PC-3 (cell line): ENCODE measurements at regions not wholly inside any gene's neighbourhood (a gene's known extent, or its start where the extent isn't known, plus 50 kb on each side); places are given as distances from the start of the nearest gene placed in this dataset.

Experiments used
- ATAC-seq: fragments of 200-7000 bp; cut with Tn5 transposase; 2 replicates; pipeline ENCODE4 v1.9.1; 2020; ENCODE audit warnings: mild to moderate bottlenecking, moderate library complexity
- BruUV-seq: library from RNA; stranded (reverse); fragments of 400-500 nt; replicated peaks from 2 replicates; lab custom pipeline; 2021; lab: Mats Ljungman, UMichigan
- CTCF ChIA-PET: fragments of 300-600 bp; sonication (Branson Sonifier 250); formaldehyde crosslinking; loops from one replicate; lab custom pipeline; 2022; ENCODE audit warnings: antibody characterized with exemption; lab: Charles Lee
- POLR2A ChIA-PET: fragments of 300-600 bp; sonication (Branson Sonifier 250); formaldehyde crosslinking; loops from one replicate; lab custom pipeline; 2022; ENCODE audit warnings: antibody characterized with exemption; ENCODE audit not compliant: unreplicated experiment; lab: Charles Lee
- DNase-seq: peaks from one replicate; pipeline ENCODE4 v3.0.0-alpha.2; 2015
- H2AFZ ChIP-seq: fragments of 300-600 bp; sonication (generic); 2 replicates; pipeline ENCODE4 v1.6.0; 2016; ENCODE audit warnings: antibody characterized with exemption, low read length
- H3F3A ChIP-seq: fragments of 300-600 bp; sonication (generic); one replicate; pipeline ENCODE4 v1.6.0; 2017; ENCODE audit warnings: antibody characterized with exemption, low read length, control low read depth, mild to moderate bottlenecking; ENCODE audit not compliant: unreplicated experiment
- H3K27ac ChIP-seq: fragments of 300-600 bp; sonication (generic); 2 replicates; pipeline ENCODE4 v1.5.1; 2016; ENCODE audit warnings: mild to moderate bottlenecking, low read length
- H3K27me3 ChIP-seq: fragments of 300-600 bp; sonication (generic); 2 replicates; pipeline ENCODE4 v1.6.1; 2016; ENCODE audit warnings: low read length, mixed read lengths
- H3K36me3 ChIP-seq: fragments of 300-600 bp; sonication (generic); 2 replicates; pipeline ENCODE4 v1.6.1; 2016; ENCODE audit warnings: low read depth, mixed run types, low read length, mixed read lengths
- H3K4me1 ChIP-seq: fragments of 300-600 bp; sonication (generic); 2 replicates; pipeline ENCODE4 v1.5.1; 2016; ENCODE audit warnings: low read length; ENCODE audit not compliant: insufficient read depth
- H3K4me2 ChIP-seq: fragments of 300-600 bp; sonication (generic); 2 replicates; pipeline ENCODE4 v1.6.0; 2016; ENCODE audit warnings: low read length
- H3K4me3 ChIP-seq: fragments of 300-600 bp; sonication (generic); 2 replicates; pipeline ENCODE4 v1.5.1; 2016; ENCODE audit warnings: mild to moderate bottlenecking, low read length, mixed read lengths
- H3K79me2 ChIP-seq: fragments of 300-600 bp; sonication (generic); 2 replicates; pipeline ENCODE4 v1.6.1; 2017; ENCODE audit warnings: low read length, mixed read lengths
- H3K9ac ChIP-seq: fragments of 300-600 bp; sonication (generic); 2 replicates; pipeline ENCODE4 v1.6.0; 2016; ENCODE audit warnings: mild to moderate bottlenecking, low read length
- H3K9me2 ChIP-seq: fragments of 300-600 bp; sonication (generic); replicated peaks from 2 replicates; pipeline ENCODE4 v1.6.1; 2016; ENCODE audit warnings: mixed run types, low read length, mixed read lengths
- H3K9me3 ChIP-seq: fragments of 300-600 bp; sonication (generic); 2 replicates; pipeline ENCODE4 v1.6.1; 2016; ENCODE audit warnings: low read length, mixed read lengths
- H4K20me1 ChIP-seq: fragments of 300-600 bp; sonication (generic); 2 replicates; pipeline ENCODE4 v1.6.1; 2016; ENCODE audit warnings: low read length, mixed read lengths
- CTCF ChIP-seq: fragments of 300-600 bp; sonication (generic); conservative IDR thresholded peaks from 2 replicates; pipeline ENCODE4 v1.5.1; 2017; ENCODE audit warnings: antibody characterized with exemption, low read depth, mild to moderate bottlenecking, low read length
- EZH2 ChIP-seq: fragments of 300-600 bp; sonication (generic); IDR thresholded peaks from one replicate; pipeline ENCODE4 v1.6.1; 2017; ENCODE audit warnings: antibody characterized with exemption, mild to moderate bottlenecking, low read length; ENCODE audit not compliant: unreplicated experiment
- EZH2phosphoT487 ChIP-seq: fragments of 300-600 bp; sonication (generic); IDR thresholded peaks from 2 replicates; pipeline ENCODE4 v1.6.1; 2018; ENCODE audit warnings: mild to moderate bottlenecking, antibody characterized with exemption, low read length, borderline replicate concordance
- intact Hi-C: fragments of 100-400 bp; cut with micrococcal nuclease; formaldehyde crosslinking; loops from 2 replicates; pipeline ENCODE4 v1.9.0; 2023

GRCh38 chr4:178856139-178856800, 1414.0 kb upstream of the AGA start:
- Histone ChIP-seq H3K36me3 (no peaks in the 10 kb centered on the region), H3K4me1 (no peaks in the 10 kb centered on the region), H3K79me2 (no peaks in the 10 kb centered on the region), H3K9me3 (no peaks in the 10 kb centered on the region), H2AFZ (no peak overlapping the region), H3K27ac (no peak overlapping the region), H3K27me3 (no peaks in the 10 kb centered on the region), H3K9ac (no peak overlapping the region), H4K20me1 (no peaks in the 10 kb centered on the region), H3K4me3 (no peak overlapping the region), H3K4me2 (no peak overlapping the region), H3K9me2 (no peaks in the 10 kb centered on the region), H3F3A (no peaks in the 10 kb centered on the region)
- ATAC-seq = no peak
- ChIA-PET CTCF (no interaction called here), POLR2A (no interaction called here)
- DNase-seq = no peak
- TF ChIP-seq EZH2phosphoT487 (no peak), EZH2 (no peak), CTCF (no peak)
- BruUV-seq = no TSS peak
- intact Hi-C loops = no loop called here

- TF ChIP-seq EZH2 = no peak
- no peak for TF ChIP-seq CTCF
- no peak for TF ChIP-seq EZH2phosphoT487
Measured at GRCh38 chr4:178871476-178871875, 1429.2 kb upstream of the AGA start.

GRCh38 chr4:178881937-178882336, 1439.7 kb upstream of the AGA start:
- no peak for ATAC-seq
- no peaks in the 10 kb centered on the region for H3K27me3 ChIP-seq
- no peak overlapping the region for H3K4me3 ChIP-seq
- no peak overlapping the region for H3K27ac ChIP-seq
- no peak overlapping the region for H2AFZ ChIP-seq
- H3K9me3 ChIP-seq = no peaks in the 10 kb centered on the region
- H3K36me3 ChIP-seq = no peaks in the 10 kb centered on the region
- no peaks in the 10 kb centered on the region for H3K4me1 ChIP-seq
- no peaks in the 10 kb centered on the region for H4K20me1 ChIP-seq
- ChIA-PET CTCF (no interaction called here), POLR2A (no interaction called here)
- no TSS peak for BruUV-seq
- DNase-seq = no peak
- no peaks in the 10 kb centered on the region for H3F3A ChIP-seq
- no peaks in the 10 kb centered on the region for H3K79me2 ChIP-seq
- intact Hi-C loops = no loop called here
- no peak overlapping the region for H3K4me2 ChIP-seq
- no peaks in the 10 kb centered on the region for H3K9me2 ChIP-seq
- no peak overlapping the region for H3K9ac ChIP-seq
- TF ChIP-seq CTCF = no peak
- TF ChIP-seq EZH2 = no peak
- no peak for TF ChIP-seq EZH2phosphoT487

More at GRCh38 chr4:178871476-178871875, 1429.2 kb upstream of the AGA start:
- H3K9me2 ChIP-seq = no peaks in the 10 kb centered on the region
- CTCF ChIA-PET = no interaction called here
- no peaks in the 10 kb centered on the region for H4K20me1 ChIP-seq
- POLR2A ChIA-PET = no interaction called here
- no peak overlapping the region for H3K4me3 ChIP-seq
- H3K9me3 ChIP-seq = no peaks in the 10 kb centered on the region
- H3K79me2 ChIP-seq = no peaks in the 10 kb centered on the region
- H3K4me2 ChIP-seq = no peak overlapping the region
- no peak overlapping the region for H3K27ac ChIP-seq
- H3F3A ChIP-seq = no peaks in the 10 kb centered on the region
- intact Hi-C loops = no loop called here
- H3K27me3 ChIP-seq = peaks cover 5% of the 10 kb centered on the region; the same call in 1 of the 2 replicates
- no peak for ATAC-seq
- H3K9ac ChIP-seq = no peak overlapping the region
- no peak for DNase-seq
- no TSS peak for BruUV-seq
- H3K36me3 ChIP-seq = no peaks in the 10 kb centered on the region
- H2AFZ ChIP-seq = no peak overlapping the region
- H3K4me1 ChIP-seq = no peaks in the 10 kb centered on the region
